ENCODE measurements at regions not wholly inside any gene's neighbourhood (a gene's known extent, or its start where the extent isn't known, plus 50 kb on each side); places are given as distances from the start of the nearest gene placed in this dataset.

DNA sequence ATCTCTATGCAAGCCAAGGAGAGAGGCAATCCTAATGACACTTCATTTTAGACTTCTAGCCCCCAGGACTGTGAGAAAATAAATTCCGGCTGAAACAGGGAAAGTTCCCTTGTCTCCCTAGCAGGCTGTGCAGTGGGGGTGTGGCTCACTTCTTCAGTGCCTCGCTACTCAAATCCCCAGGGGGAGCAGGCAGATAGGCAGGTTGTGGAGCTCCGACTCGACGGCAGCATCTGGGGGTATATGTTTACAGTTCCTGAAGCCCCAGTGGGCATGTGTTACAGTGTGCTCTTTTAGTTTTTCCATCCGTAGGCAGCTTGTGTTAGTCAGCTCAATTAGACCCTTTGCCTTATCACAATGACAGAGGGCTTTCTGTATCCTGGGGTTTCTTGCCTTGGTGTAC is 836.5 kb downstream of the PDCD6IP start:
- intact Hi-C loops (cut with DNase I; ENCODE audit: low total_unique reads), result no loop called here
- no peaks in the 10 kb centered on the region for H3K4me1 ChIP-seq
- no peak for DNase-seq
- H3K27ac ChIP-seq, result no peak overlapping the region
- H3K36me3 ChIP-seq (ENCODE audit: low read depth, missing control alignments), result no peaks in the 10 kb centered on the region
- no peaks in the 10 kb centered on the region for H3K27me3 ChIP-seq
- TF ChIP-seq, protein P1, sequence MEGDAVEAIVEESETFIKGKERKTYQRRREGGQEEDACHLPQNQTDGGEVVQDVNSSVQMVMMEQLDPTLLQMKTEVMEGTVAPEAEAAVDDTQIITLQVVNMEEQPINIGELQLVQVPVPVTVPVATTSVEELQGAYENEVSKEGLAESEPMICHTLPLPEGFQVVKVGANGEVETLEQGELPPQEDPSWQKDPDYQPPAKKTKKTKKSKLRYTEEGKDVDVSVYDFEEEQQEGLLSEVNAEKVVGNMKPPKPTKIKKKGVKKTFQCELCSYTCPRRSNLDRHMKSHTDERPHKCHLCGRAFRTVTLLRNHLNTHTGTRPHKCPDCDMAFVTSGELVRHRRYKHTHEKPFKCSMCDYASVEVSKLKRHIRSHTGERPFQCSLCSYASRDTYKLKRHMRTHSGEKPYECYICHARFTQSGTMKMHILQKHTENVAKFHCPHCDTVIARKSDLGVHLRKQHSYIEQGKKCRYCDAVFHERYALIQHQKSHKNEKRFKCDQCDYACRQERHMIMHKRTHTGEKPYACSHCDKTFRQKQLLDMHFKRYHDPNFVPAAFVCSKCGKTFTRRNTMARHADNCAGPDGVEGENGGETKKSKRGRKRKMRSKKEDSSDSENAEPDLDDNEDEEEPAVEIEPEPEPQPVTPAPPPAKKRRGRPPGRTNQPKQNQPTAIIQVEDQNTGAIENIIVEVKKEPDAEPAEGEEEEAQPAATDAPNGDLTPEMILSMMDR (IDR thresholded peaks at IDR 0.05), result no peak
- TF ChIP-seq POLR2A (IDR thresholded peaks at IDR 0.05), result no peak
- 46 to 56% methylated on average over 6 of the region's 6 CpGs for WGBS, 2 donors
- no peaks in the 10 kb centered on the region for H3K9me3 ChIP-seq
- H3K4me3 ChIP-seq, result no peak overlapping the region

DNA sequence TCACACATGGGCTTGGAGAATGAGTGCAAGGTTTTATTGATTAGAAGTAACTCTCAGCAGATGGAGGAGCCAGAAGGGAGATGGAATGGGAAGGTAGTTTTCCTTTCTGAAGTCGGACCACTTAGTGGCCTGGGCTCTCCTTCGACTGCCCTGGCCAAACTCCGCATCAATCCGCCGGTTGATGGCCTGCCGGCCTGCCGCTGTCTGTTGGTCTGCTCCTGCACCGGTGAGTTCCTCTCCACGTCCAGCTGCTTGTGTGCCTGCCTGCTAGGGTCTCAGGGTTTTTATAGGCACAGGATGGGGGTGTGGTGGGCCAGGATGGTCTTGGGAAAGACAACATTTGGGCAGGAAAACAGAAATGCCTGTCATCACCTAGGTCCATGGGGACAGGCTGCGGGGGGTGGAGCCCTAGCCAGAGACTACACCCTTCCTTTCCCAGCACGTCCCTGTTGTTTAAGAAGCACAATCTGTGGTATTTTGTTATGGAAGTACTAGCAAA is 837.0 kb downstream of the PDCD6IP start:
- no peaks in the 10 kb centered on the region for H3K9me3 ChIP-seq
- H3K4me1 ChIP-seq, result no peaks in the 10 kb centered on the region
- no peak overlapping the region for H3K27ac ChIP-seq
- H3K36me3 ChIP-seq (ENCODE audit: low read depth, missing control alignments), result no peaks in the 10 kb centered on the region
- 77 to 85% methylated on average over 9 to 11 of the region's 11 CpGs for WGBS, 2 donors
- intact Hi-C loops (cut with DNase I; ENCODE audit: low total_unique reads), result no loop called here
- no peak for DNase-seq
- TF ChIP-seq, protein P1 (IDR thresholded peaks at IDR 0.05), result no peak
- no peak for TF ChIP-seq POLR2A (IDR thresholded peaks at IDR 0.05)
- H3K4me3 ChIP-seq, result no peak overlapping the region
- H3K27me3 ChIP-seq, result no peaks in the 10 kb centered on the region

DNA sequence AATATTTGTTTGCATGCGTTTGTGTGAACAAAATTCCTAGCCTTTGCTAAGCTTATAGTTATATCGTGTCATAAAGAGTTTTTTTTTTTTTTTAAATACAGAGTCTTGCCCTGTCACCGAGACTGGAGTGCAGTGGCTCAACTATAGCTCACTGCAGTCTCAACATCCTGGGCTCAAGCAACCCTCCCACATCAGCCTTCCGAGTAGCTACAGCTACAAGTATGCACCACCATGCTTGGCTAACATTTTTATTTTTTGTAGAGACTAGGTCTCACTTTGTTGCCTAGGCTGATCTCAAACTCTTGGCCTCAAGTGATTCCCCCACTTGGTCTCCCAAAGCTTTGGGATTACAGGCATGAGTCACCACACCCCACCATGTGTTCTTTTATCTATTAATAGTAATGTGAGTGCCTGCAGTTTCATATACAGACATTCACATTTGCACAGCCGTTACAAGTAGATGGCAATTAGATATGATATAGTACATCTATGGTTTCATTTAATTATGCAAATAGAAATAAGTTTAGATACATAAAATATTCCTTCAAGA is 848.6 kb downstream of the PDCD6IP start:
- H3K4me1 ChIP-seq, result no peaks in the 10 kb centered on the region
- no peak overlapping the region for H3K27ac ChIP-seq
- no peak overlapping the region for H3K4me3 ChIP-seq
- no peaks in the 10 kb centered on the region for H3K9me3 ChIP-seq
- H3K27me3 ChIP-seq, result no peaks in the 10 kb centered on the region
- intact Hi-C loops (cut with DNase I; ENCODE audit: low total_unique reads), result no loop called here
- no peak for DNase-seq
- no peaks in the 10 kb centered on the region for H3K36me3 ChIP-seq (ENCODE audit: low read depth, missing control alignments)
- TF ChIP-seq POLR2A (IDR thresholded peaks at IDR 0.05), result no peak
- TF ChIP-seq, protein P1 (IDR thresholded peaks at IDR 0.05), result no peak
- 75 to 81% methylated on average over 5 of the region's 5 CpGs for WGBS, 2 donors

DNA sequence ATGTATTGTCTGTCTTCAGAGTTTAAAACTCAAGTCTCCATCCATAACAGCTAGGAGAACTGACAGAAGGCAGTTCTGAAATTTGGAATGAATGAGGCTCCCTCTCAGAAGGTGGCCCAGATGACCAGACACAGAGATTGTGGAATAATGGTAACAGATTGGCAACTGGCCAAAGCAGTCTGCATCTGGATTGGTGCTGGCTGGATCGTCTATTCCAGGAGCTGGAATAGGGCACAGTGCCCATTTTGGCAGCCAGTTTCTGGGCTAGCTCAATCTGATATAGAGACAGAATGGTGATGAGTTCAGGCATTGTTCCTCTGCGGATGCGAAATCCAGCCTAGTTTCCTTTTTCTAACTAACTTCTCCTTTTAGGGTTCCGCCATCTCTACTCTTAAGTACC is 851.7 kb downstream of the PDCD6IP start:
- no peaks in the 10 kb centered on the region for H3K9me3 ChIP-seq
- no peak overlapping the region for H3K27ac ChIP-seq
- H3K27me3 ChIP-seq, result no peaks in the 10 kb centered on the region
- no peaks in the 10 kb centered on the region for H3K36me3 ChIP-seq (ENCODE audit: low read depth, missing control alignments)
- 80 to 83% methylated on average over 4 of the region's 4 CpGs for WGBS, 2 donors
- no peak overlapping the region for H3K4me3 ChIP-seq
- DNase-seq, result no peak
- TF ChIP-seq, protein P1 (IDR thresholded peaks at IDR 0.05), result no peak
- TF ChIP-seq POLR2A (IDR thresholded peaks at IDR 0.05), result no peak
- no peaks in the 10 kb centered on the region for H3K4me1 ChIP-seq
- intact Hi-C loops (cut with DNase I; ENCODE audit: low total_unique reads), result no loop called here

DNA sequence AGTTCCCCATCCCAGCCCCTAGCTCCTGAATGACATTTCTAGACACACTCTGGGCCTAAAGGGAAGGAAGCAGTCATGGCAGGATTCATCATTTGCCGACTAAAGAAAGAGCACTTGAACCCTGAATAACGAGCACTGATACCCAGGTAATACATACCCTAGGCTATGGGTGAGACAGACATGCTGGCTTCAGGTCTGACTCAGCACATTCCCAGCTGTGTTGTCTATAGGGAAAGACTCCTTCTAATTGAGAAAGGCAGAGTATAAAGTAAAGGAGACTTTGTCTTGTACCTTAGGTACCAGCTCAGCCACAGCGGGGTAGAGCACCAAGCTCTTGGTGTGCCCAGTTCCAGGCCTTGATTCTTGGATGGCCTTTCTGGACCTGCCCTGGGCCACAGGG is 870.5 kb downstream of the PDCD6IP start:
- no peak for TF ChIP-seq POLR2A (IDR thresholded peaks at IDR 0.05)
- TF ChIP-seq, protein P1 (IDR thresholded peaks at IDR 0.05), result no peak
- intact Hi-C loops (cut with DNase I; ENCODE audit: low total_unique reads), result no loop called here

More for the DNA sequence above, 870.5 kb downstream of the PDCD6IP start:
- no peak for DNase-seq
- H3K9me3 ChIP-seq, result no peaks in the 10 kb centered on the region
- WGBS, 2 donors, result 89 to 95% methylated on average over 3 of the region's 3 CpGs
- H3K27me3 ChIP-seq, result no peaks in the 10 kb centered on the region
- H3K36me3 ChIP-seq (ENCODE audit: low read depth, missing control alignments), result no peaks in the 10 kb centered on the region
- H3K4me1 ChIP-seq, result no peaks in the 10 kb centered on the region
- no peak overlapping the region for H3K27ac ChIP-seq
- H3K4me3 ChIP-seq, result no peak overlapping the region
